ENCODE measurements at regions not wholly inside any gene's neighbourhood (a gene's known extent, or its start where the extent isn't known, plus 50 kb on each side); places are given as distances from the start of the nearest gene placed in this dataset.

DNA sequence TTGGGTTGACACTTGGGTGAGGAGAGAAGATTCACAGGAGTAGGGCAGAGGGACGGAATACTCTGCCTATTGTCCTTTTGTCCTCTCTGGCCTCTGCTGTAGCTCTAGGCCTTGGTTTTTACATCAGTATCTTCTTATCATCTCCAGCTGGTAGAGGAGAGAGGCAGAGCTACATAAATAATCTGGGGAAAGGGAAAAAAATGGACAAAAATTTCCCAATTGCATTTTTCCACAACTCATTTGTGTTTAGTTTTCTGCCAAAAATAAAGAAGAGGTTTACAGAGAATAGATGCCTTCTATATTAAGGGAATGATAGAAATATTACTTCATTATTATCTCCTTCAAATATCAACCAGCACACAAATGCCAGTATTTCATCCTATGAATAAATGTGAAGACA, 216.4 kb upstream of the P2RY1 start:
- POLR2A ChIA-PET = no interaction called here
- TF ChIP-seq MTA2 (IDR thresholded peaks at IDR 0.05; ENCODE audit: low read depth) (no peak), ATF7 (IDR thresholded peaks at IDR 0.05; ENCODE audit: low read depth) (no peak), STAT3 (IDR thresholded peaks at IDR 0.05; ENCODE audit: low read depth, low read length) (no peak), NBN (IDR thresholded peaks at IDR 0.05) (no peak), HDAC6 (IDR thresholded peaks at IDR 0.05; ENCODE audit: unreplicated experiment) (no peak), SREBF2 (IDR thresholded peaks at IDR 0.05; ENCODE audit: low read length) (no peak), STAT1 (conservative IDR thresholded peaks at IDR 0.05) (no peak), NR2F1 (conservative IDR thresholded peaks at IDR 0.05) (no peak), FOXK2 (IDR thresholded peaks at IDR 0.05) (no peak), IKZF1 (conservative IDR thresholded peaks at IDR 0.05) (no peak)
- TF ChIP-seq, protein P1, sequence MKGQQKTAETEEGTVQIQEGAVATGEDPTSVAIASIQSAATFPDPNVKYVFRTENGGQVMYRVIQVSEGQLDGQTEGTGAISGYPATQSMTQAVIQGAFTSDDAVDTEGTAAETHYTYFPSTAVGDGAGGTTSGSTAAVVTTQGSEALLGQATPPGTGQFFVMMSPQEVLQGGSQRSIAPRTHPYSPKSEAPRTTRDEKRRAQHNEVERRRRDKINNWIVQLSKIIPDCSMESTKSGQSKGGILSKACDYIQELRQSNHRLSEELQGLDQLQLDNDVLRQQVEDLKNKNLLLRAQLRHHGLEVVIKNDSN (IDR thresholded peaks at IDR 0.05; ENCODE audit: borderline replicate concordance, extremely low read length, insufficient read depth, low read depth, low read length) = no peak
- TF ChIP-seq, protein P2, sequence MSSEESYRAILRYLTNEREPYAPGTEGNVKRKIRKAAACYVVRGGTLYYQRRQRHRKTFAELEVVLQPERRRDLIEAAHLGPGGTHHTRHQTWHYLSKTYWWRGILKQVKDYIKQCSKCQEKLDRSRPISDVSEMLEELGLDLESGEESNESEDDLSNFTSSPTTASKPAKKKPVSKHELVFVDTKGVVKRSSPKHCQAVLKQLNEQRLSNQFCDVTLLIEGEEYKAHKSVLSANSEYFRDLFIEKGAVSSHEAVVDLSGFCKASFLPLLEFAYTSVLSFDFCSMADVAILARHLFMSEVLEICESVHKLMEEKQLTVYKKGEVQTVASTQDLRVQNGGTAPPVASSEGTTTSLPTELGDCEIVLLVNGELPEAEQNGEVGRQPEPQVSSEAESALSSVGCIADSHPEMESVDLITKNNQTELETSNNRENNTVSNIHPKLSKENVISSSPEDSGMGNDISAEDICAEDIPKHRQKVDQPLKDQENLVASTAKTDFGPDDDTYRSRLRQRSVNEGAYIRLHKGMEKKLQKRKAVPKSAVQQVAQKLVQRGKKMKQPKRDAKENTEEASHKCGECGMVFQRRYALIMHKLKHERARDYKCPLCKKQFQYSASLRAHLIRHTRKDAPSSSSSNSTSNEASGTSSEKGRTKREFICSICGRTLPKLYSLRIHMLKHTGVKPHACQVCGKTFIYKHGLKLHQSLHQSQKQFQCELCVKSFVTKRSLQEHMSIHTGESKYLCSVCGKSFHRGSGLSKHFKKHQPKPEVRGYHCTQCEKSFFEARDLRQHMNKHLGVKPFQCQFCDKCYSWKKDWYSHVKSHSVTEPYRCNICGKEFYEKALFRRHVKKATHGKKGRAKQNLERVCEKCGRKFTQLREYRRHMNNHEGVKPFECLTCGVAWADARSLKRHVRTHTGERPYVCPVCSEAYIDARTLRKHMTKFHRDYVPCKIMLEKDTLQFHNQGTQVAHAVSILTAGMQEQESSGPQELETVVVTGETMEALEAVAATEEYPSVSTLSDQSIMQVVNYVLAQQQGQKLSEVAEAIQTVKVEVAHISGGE (CRISPR knock-in tag; IDR thresholded peaks at IDR 0.05) = no peak
- TF ChIP-seq, protein P3, sequence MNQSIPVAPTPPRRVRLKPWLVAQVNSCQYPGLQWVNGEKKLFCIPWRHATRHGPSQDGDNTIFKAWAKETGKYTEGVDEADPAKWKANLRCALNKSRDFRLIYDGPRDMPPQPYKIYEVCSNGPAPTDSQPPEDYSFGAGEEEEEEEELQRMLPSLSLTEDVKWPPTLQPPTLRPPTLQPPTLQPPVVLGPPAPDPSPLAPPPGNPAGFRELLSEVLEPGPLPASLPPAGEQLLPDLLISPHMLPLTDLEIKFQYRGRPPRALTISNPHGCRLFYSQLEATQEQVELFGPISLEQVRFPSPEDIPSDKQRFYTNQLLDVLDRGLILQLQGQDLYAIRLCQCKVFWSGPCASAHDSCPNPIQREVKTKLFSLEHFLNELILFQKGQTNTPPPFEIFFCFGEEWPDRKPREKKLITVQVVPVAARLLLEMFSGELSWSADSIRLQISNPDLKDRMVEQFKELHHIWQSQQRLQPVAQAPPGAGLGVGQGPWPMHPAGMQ (IDR thresholded peaks at IDR 0.05; ENCODE audit: borderline replicate concordance) = no peak
- TF ChIP-seq, protein P4, sequence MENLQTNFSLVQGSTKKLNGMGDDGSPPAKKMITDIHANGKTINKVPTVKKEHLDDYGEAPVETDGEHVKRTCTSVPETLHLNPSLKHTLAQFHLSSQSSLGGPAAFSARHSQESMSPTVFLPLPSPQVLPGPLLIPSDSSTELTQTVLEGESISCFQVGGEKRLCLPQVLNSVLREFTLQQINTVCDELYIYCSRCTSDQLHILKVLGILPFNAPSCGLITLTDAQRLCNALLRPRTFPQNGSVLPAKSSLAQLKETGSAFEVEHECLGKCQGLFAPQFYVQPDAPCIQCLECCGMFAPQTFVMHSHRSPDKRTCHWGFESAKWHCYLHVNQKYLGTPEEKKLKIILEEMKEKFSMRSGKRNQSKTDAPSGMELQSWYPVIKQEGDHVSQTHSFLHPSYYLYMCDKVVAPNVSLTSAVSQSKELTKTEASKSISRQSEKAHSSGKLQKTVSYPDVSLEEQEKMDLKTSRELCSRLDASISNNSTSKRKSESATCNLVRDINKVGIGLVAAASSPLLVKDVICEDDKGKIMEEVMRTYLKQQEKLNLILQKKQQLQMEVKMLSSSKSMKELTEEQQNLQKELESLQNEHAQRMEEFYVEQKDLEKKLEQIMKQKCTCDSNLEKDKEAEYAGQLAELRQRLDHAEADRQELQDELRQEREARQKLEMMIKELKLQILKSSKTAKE (IDR thresholded peaks at IDR 0.05; ENCODE audit: low read depth, poor library complexity, severe bottlenecking) = no peak
- TF ChIP-seq, protein P5, sequence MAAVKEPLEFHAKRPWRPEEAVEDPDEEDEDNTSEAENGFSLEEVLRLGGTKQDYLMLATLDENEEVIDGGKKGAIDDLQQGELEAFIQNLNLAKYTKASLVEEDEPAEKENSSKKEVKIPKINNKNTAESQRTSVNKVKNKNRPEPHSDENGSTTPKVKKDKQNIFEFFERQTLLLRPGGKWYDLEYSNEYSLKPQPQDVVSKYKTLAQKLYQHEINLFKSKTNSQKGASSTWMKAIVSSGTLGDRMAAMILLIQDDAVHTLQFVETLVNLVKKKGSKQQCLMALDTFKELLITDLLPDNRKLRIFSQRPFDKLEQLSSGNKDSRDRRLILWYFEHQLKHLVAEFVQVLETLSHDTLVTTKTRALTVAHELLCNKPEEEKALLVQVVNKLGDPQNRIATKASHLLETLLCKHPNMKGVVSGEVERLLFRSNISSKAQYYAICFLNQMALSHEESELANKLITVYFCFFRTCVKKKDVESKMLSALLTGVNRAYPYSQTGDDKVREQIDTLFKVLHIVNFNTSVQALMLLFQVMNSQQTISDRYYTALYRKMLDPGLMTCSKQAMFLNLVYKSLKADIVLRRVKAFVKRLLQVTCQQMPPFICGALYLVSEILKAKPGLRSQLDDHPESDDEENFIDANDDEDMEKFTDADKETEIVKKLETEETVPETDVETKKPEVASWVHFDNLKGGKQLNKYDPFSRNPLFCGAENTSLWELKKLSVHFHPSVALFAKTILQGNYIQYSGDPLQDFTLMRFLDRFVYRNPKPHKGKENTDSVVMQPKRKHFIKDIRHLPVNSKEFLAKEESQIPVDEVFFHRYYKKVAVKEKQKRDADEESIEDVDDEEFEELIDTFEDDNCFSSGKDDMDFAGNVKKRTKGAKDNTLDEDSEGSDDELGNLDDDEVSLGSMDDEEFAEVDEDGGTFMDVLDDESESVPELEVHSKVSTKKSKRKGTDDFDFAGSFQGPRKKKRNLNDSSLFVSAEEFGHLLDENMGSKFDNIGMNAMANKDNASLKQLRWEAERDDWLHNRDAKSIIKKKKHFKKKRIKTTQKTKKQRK (IDR thresholded peaks at IDR 0.05; ENCODE audit: low read depth, low read length) = no peak

More for the DNA sequence above, 216.4 kb upstream of the P2RY1 start:
- Histone ChIP-seq H3K9me3 (replicated peaks; ENCODE audit: control insufficient read depth, insufficient read depth, low read length) (no peaks in the 10 kb centered on the region), H3K9ac (ENCODE audit: control insufficient read depth, insufficient read depth, low read length) (no peak overlapping the region), H3K4me3 (no peak overlapping the region), H4K20me1 (ENCODE audit: control insufficient read depth, insufficient read depth) (no peaks in the 10 kb centered on the region), H3K4me1 (ENCODE audit: control insufficient read depth, insufficient read depth, low read length) (no peaks in the 10 kb centered on the region), H2AFZ (ENCODE audit: control insufficient read depth, low read depth, low read length) (no peak overlapping the region), H3K36me3 (ENCODE audit: control insufficient read depth in 2 of 2, insufficient read depth in 2 of 2, low read length in 1 of 2) (no peaks in the 10 kb centered on the region), H3K4me2 (ENCODE audit: control insufficient read depth, insufficient read depth) (no peak overlapping the region), H3K27ac (ENCODE audit: control insufficient read depth, insufficient read depth) (no peak overlapping the region), H3K79me2 (ENCODE audit: control insufficient read depth, insufficient read depth, low read length) (no peaks in the 10 kb centered on the region), H3K27me3 (replicated peaks in 1 of 2; ENCODE audit: control insufficient read depth in 2 of 2, insufficient read depth in 2 of 2, low read length in 1 of 2) (no peaks in the 10 kb centered on the region)
- ATAC-seq (no peak), FAIRE-seq (no peak), DNase-seq (ENCODE audit: low read depth, low spot score) (no peak)
- ChIA-PET SMC1A (ENCODE audit: uncharacterized antibody, unreplicated experiment) (interaction anchor here (1.2 kb wide), 1 partner anchor 37 kb away, joined by 4 read pairs; no protein-coding TSS in a partner anchor), RAD21 (ENCODE audit: unreplicated experiment) (no interaction called here), CTCF (interaction anchor here (1.1 kb wide), 1 partner anchor 44 kb away, joined by 3 read pairs; no protein-coding TSS in a partner anchor)
- 57% methylated on average over 1 of the region's 1 CpG for WGBS (ENCODE audit: insufficient coverage, insufficient replicate concordance, low lambda C conversion rate, missing lambda C conversion rate)
- intact Hi-C loops (cut with micrococcal nuclease; ENCODE audit: unreplicated experiment) (no loop called here), in situ Hi-C loops (cut with MboI) (no loop called here)
- BruUV-seq (replicated peaks) = no TSS peak
